ENCODE measurements at regions not wholly inside any gene's neighbourhood (a gene's known extent, or its start where the extent isn't known, plus 50 kb on each side); places are given as distances from the start of the nearest gene placed in this dataset.

DNA sequence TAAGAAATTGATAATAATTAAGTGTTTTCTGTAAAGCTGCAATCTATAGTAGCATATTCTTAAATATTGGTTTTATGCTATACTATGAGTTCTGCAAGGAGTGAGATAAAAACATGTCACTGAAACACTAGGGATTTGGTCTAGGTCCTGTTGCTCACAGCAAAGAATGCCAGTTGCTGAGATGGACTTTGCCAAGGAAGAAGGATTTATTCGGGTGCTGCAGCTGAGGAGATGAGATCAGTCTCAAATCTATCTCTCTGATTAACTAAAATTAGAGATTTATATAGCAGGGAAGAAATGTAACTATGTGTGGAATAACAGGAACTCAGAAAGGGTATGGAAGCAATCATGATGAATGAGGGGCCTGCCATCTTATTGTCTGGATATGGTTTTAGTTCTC is 1569.9 kb downstream of the PCDH7 start:
- TF ChIP-seq GATA3 (IDR thresholded peaks at IDR 0.05; ENCODE audit: low read depth, low read length) (no peak), GATA2 (IDR thresholded peaks at IDR 0.05; ENCODE audit: low read depth, low read length) (no peak)

Measured in SH-SY5Y (cell line).